ENCODE measurements at regions not wholly inside any gene's neighbourhood (a gene's known extent, or its start where the extent isn't known, plus 50 kb on each side); places are given as distances from the start of the nearest gene placed in this dataset.
"Not testable (repeated sequence)": the region's sequence is repeated elsewhere in the genome, so short reads cannot be mapped to it uniquely, and the experiment has no call there.

DNA sequence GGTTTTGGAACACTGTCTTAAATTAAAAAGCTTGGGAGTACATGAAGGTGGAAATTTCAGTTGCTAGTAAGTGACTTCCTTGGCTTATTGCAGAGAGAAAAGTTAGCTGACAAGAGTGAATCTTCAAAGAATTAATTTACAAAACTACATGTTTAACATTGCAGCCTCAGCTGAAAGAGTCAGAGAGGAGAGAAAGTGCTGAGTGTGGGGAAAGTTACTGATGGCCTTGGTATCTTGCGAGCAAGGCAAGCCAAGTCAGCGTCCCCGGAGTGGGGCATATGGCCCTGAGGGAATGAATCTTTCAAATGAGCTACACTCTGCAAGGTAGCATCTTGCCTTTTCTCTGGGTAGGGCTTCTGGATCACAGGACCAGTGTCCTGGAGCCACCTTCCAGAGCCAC is 131.3 kb downstream of the LPIN1 start:
- FAIRE-seq: no peak

DNA sequence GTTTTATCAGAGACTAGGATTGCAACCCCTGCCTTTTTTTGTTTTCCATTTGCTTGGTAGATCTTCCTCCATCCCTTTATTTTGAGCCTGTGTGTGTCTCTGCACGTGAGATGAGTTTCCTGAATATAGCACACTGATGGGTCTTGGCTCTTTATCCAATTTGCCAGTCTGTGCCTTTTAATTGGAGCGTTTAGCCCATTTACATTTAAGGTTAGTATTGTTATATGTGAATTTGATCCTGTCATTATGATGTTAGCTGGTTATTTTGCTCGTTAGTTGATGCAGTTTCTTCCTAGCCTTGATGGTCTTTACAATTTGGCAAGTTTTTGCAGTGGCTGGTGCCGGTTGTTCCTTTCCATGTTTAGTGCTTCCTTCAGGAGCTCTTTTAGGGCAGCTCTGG is 138.8 kb downstream of the LPIN1 start:
- not testable (repeated sequence) for FAIRE-seq

DNA sequence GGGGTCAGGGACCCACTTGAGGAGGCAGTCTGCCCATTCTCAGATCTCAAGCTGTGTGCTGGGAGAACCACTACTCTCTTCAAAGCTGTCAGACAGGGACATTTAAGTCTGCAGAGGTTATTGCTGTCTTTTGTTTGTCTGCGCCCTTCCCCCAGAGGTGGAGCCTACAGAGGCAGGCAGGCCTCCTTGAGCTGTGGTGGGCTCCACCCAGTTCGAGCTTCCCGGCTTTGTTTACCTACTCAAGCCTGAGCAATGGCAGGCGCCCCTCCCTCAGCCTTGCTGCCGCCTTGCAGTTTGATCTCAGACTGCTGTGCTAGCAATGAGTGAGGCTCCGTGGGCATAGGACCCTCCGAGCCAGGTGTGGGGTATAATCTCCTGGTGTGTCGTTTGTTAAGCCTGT is 140.5 kb downstream of the LPIN1 start:
- not testable (repeated sequence) for FAIRE-seq

DNA sequence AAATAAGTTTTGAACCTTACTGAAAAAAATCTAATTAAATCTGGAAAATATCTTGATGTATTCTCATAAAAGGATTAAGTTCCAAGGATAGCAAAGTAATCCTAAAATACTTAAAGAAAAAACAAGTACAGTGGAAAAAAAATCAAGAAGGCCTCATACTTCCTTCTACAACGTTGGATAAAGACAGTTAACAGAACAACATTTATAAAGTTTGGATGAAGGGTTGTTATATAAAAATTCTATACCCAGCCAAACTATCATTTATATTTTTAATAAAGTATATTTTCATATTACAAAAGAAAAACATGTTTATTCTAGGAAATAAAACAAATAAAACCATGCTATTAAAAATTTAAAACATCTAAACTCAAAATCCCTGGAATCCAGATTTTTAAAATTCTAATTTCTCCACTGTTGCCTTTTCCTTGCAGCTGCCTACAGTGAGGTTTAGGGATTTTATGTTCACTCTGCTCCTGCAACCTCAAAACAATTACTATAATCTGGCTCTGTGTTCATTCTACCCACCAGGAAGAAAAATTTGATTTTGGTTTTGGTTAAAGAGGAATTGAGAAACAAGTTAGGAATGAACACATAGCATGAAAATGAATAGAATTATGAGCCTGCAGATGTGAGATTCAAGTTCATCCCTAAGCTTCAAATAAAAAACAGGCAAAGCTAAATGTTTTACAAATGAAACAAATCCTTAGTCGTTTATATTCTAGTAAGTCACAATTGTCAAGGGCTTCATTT is 142.8 kb downstream of the LPIN1 start:
- no peak for FAIRE-seq

DNA sequence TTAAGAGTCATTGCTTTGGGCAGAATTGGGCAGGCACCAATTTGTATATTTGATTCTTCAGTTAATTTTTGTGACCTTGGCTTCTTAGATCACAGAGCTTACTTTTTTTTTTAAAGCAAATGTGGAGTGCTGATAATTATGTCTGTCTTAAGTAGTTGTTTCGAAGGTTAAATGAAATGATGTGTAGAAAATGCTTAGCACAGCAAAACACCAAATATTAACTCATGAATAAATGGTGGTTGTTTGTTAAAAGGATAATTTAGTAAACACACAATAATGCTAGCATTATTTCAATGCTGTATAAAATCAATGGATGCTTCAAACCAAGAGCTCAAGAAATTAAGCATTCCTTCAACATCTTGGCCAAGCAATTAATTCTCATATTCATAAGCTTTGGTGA is 143.4 kb downstream of the LPIN1 start:
- FAIRE-seq: no peak

DNA sequence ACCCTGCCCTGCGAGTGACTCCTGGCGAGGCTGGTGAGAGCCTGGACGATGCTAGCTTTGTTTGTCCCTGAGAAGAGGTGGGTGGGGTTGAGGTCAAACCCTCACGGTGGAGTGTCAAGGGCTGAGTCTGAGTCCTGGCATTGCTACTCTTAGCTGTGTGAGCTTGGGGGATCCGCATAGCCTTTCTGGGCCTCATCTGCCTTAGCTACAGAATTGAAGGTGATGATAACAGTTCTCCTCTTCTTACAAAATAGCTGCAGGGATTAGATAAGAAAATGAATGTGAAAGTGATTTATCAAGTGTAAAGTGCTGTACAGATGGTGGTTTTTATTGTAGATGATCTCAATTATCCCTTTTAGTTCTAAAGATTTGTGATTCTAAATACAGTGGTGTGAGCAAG is 144.6 kb downstream of the LPIN1 start:
- no peak for FAIRE-seq

DNA sequence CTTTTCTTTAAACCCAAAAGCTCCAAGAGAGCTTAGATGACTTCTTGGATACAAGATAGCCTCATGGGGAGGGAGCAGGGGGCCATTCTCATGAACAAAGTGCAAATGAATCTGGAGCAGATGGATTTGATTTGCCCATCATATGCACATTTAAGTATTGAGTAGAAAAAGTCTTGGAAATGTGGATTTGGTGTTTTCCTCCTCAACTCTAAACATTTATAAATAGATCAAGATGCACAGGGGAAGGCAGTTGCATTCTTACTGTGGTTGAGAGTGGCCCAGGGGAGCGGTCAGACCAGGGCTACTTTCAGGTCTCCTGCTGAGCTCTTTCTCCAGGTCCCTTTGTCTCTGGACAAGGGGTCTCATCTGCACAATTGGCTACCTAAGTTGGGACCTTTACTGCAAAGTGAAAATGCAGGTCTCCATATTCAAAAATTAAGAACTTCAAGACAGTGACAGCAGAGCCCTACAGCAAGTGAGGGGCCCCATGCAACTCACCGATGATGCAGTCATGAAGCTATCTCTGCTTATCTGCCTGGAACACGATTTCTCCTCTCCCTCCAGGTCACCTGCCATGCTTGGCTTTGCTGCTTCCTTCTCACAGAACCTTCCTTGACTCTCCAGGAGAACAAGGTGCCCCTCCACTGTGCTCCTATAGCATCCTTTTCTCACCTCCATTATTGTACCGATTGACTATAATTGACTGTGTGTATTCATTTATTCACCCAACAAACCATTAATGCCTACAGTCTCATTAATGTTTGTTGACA is 145.4 kb downstream of the LPIN1 start:
- FAIRE-seq: no peak

DNA sequence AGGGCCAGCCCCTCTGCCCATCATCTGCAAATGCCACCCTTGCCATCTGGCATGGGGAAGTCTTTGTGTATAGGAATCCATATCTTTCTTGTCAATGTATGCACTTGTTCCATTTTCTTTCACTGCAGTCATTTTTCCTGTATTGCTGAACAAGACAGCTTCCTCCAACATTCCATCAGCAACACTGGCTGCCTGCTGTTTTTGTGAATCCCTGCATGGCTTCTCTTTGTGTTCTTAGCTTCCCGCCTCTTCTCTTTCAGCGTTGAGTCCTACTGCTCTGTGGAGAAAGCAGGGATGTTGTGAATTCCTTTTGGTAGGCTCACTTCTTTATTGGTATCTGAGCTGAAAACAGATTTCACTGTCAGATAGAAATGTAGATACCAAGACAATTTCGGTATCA is 150.0 kb downstream of the LPIN1 start:
- no peak for FAIRE-seq

DNA sequence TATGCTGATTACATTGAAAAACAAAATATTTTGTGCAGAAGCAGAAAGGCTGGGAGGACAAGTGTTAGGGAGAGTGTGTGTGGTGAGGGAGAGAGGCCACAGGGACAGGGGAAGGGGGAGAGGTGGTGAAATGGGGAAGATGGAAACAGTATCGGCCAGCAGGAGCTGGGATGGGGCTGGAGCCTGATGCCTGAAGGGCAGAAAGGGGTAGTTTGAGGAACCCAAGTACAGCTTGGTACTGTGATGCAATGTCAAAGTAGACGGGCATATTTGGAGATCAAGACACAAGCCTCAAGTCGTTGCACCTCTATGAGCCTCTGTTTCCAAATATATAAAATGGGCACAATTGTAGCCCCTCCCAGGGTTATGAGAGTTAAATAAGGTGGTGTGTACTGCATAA is 152.1 kb downstream of the LPIN1 start:
- no peak for FAIRE-seq

DNA sequence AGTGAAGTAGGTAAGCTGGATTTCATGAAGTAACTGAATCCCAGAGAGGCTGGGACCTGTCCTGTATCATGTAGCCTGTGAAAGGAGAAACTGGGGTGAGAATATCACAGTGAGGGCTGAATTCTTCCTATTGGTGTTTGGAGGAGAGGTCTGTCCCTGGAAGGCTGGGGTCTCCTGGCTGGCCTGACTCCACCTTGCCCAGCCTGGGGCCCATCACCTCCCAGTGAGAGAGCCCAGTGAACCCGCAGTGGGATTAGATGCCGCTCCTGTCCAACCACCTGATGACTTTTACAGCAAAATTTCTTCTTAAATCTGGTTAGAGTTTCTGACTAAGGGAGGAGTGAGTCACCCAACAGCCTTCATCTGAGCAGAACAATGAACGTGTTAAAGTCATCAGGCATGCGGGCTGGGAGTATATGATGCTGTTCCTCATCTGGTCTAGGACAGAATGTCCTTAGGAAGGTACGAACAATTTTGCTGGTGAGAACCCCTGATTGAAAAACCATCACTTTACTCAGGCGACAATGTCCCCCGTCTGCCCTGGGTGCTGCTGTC is 152.9 kb downstream of the LPIN1 start:
- no peak for FAIRE-seq

DNA sequence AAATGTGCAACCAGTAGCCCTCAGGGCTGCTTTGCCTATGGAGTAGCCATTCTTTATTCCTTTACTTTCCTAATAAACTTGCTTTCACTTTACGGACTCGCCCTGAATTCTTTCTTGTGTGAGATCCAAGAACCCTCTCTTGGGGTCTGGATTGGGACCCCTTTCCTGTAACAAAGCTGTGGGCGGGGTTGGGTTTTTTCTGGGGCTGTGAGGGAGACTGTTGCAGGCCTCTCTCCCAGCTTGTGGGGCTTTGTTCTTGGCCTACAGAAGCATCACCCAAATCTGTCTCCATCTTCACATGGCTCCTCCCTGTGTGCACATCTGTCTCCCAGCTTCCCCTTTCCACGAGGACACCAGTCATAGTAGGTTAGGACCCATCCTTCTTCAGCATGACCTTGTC is 154.5 kb downstream of the LPIN1 start:
- not testable (repeated sequence) for FAIRE-seq

DNA sequence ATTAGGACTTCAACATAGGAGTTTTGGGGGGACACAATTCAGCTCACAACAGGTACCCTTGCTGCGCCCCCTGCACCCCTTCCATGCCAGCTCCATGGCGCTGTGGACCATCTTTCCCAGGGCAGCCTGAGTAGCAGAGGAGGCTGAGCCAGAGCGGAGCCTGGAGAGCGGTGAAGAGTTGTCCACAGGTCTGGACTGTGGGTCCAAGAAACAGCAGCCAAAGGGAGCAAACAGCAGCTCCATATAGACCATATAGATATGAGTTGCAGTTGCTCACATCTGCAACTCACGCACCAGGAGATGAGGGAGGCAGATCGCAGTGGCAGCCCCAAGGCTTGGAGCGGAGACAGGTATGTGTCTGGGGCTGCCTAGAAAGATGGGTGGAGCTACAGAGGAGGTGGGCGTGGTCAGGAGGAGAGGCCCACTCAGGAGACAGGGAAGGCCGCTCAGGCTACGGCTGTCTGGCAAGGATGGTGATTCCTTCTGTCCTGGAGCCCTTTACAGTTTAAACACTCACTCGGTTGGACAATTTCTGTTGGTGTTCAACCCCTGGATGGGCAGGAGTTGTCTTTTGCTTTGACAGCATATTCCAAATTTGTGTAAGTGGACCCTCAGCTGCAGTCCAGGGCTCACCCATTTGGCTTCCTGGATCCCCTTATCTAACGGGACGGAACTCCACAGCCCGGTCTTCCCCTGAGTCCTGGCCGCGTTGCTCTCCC is 155.1 kb downstream of the LPIN1 start:
- FAIRE-seq: no peak

DNA sequence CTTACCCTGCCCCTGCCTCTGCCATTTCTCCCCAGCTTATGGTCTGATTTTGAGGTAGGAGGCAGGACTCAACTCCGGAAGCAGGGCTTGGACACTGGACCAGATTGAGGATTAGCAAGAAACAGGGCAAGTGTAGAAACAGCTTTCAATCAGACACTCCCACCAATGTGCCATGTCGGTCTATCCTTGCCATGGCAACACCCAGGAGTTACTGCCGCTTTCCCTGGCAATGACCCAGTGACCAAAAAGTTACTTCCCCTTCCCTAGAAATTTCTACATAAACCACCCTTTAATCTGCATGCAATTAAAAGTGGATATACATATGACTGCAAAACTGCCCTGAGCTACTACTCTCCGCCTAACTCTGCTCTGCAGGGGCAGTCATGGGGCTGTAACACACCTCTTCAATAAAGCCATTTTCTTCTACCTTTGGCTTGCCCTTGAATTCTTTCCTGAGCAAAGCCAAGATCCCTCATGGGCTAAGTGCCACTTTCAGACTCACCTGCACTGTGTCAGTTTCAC is 156.7 kb downstream of the LPIN1 start:
- FAIRE-seq: no peak

DNA sequence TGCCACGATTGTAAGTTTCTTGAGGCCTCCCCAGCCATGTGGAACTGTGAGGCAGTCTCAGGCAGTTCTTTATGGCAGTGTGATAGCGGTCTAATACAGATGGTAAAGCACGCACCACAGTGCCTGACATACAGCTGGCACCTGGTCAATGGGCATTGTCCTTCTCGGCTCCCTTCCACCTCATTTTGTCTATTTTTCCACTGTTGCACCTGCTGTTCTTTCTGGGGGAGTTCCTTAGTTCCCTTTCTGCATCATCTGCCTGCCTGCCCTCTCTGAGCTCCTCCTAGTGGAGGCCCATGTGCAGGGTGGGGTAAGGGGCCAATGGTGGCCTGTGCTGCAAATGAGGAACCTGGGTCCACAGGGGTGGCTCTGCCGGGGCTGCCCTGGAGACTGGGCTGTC is 157.6 kb downstream of the LPIN1 start:
- FAIRE-seq: no peak

DNA sequence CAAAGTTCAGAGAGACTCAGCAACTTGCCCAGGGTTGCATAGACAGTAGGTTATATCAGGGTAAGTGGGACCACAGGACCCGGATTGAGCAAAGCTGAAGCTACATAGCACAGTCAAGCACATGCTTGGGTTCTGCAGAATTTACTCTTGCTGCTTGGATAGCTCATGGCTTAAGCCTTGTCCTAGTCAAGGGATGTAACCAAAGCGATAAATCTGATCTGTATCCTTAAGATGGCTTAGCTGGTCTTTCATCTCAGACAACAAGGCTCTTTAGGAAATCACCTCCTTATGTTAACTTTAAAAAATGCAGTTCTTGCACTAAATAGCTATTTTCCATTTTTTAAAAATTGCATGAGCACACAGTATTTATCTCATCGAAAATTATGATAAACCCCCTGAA is 158.5 kb downstream of the LPIN1 start:
- no peak for FAIRE-seq

DNA sequence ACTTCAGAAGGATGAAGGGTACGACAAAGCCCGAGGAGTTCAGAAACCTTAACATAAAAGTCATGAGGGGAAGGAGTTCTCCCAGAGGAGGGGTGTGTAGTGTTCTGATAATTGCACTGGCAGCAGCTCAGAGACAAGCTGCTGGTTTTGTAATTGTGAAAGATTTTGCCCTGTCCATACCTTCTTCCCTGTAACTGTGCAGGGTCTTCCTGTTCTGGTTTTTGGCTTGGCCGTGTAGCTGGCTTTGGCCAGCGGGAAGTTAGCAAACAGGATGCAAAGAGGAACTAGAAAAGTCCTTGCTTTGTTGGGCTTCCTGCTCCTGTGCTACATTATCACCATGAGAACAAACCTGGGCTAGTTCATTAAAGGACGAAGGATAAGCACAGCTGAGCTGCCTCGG is 160.8 kb downstream of the LPIN1 start:
- FAIRE-seq: no peak

DNA sequence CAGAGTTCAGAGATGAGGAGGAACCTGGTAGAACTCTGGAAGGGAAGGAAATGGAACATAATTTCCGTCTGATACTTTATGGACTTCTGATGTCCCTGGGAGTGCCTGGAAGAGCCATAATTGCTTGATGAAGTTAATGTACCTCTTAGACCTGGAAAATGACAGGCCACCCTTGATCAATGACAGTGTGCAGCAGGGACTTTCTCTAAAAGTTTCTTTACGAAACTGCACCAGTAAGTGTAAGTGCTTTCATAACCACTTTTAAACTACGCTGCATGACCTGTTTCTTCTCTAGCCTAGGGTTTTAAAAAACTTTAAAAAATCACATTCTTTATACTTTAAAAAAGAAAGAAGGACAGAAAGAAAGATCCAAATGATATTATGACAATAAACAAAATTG is 164.5 kb downstream of the LPIN1 start:
- FAIRE-seq: no peak

DNA sequence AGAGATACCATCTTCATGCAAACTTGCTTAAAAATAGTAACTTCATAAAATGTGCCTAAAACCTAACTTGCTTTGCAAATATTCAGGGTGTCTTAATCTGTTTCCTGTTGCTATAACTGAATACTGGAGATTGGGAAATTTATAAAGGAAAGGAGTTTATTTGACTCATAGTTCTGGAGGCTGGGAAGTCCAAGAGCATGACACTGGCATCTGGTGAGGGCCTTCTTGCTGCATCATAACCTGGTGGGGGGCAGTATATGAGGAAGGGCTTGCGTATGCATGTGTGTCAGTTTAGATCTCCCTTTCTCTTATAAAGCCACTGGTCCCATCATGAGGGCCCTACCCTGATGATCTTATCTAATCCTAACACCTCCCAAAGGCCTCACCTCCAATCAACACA is 166.5 kb downstream of the LPIN1 start:
- FAIRE-seq: no peak

DNA sequence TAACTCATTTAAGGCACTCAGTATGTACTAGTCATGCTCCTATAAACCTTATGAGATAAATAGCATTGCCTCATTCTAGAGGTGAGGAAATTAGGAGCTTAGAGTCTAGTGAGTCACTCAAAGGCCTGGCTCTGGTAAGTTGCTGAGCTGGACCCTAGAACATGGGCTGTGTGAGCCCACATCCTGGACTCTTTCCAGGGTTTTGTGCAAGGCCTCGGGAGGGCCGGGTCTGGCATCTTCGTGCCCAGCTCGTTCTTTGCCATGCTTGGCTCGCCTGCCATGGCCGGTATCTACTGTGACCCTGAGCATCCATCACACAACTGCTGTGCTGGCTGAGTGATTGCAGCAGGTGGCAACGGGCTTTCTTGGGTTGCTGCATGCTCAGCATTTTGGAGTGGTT is 168.0 kb downstream of the LPIN1 start:
- no peak for FAIRE-seq

DNA sequence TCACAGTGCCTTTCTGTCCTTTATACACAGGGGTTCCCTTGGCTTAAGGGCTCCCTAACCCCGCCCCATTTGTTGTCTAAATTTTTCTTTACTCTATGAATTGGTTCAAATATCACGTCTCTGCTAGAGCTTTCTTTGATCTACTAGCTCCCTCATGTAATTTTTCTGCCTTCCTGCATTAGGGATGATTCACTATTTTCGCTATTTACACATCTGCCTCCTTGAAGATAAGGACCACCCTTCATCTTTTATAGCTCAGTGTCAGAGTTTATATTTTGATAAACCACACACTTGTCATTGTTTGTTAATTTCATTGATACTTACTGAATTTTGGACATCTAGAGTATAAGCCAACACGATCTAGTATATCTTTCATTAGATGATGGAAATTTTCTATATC is 169.2 kb downstream of the LPIN1 start:
- FAIRE-seq: no peak

DNA sequence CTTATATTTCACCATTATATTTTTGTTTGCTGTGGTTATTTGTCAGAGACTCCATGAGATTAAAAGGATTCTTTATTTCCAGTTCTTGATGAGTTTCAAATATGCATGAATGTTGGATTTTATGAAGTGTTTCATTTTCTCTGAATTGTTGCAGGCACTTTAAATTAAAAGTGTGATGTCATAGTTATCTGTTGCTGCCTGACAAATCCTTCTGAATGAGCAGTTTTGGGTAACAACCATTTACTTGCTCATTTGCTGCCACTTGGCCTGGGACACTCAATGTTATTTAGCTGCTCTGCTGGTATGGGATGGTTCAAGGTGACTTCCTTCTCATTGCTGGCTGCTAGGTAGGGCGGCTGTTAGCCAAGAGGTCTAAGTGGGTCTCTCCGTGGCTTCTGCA is 173.5 kb downstream of the LPIN1 start:
- FAIRE-seq: no peak

DNA sequence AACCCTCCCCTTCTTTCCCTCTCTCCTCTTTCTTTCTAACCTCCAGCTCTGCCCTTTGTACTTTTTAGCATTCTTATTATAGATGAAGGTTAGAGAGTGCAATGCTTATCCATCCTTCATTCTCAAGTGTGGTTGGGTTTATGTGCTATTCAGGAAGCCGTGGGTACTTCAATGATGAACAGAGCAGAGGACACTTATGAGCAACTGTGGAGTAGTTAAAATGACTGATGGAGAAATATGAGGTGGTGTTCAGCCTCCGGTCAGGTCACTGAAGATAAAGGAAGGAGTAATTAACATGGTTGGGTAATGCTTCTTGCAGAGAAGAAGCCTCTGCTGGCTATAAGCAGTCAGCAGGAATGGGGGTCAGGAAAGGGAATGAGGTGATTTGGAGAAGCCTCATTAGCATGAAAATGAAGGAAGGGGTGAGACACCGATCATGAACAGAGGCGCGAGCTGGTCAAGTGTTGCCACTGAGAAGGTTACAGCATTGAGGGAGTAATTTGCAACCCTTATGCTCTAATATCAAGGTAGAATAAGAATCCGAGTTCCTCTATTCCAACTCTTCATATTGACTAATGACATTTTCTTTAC is 174.7 kb downstream of the LPIN1 start:
- FAIRE-seq: no peak

DNA sequence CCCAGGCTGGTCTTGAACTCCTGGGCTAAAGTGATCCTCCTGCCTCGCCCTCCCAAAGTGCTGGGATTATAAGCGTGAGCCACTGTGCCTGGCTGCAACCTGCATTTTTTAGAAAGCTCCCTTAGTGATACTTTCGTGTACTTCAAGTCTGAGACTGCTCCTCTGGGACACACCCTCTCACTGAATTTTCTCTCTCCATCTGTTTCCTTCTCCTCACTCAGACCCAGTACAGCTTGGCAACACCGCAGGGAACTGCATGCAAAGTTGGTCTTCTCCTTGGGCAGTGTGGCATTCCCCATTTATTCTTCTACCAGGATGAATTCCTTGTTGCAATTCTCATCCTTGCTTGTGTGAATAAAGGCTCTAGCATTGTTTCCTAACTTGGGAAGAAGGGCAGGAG is 175.9 kb downstream of the LPIN1 start:
- FAIRE-seq: no peak
